ENCODE measurements at regions not wholly inside any gene's neighbourhood (a gene's known extent, or its start where the extent isn't known, plus 50 kb on each side); places are given as distances from the start of the nearest gene placed in this dataset.

DNA sequence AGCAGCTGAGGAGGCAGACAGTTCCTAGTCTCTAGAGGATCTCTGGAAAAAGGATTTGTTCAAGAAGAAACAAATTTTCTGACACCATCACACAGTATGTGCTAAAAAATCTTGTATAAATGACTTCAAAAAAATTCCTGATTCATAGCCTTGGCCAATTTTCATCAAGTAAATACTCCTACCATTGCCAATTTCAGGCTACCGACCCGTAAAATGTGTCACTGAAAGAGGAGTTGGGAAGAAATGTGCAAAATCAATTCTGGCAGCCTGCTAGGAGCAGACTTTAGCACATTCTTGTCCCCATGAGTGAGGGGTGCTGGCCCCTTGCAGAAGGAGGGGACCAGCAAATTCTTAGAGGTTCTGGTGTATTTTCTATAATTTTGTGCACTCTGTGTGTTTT, 109.4 kb downstream of the TMEM30B start:
- TF ChIP-seq, protein P1, sequence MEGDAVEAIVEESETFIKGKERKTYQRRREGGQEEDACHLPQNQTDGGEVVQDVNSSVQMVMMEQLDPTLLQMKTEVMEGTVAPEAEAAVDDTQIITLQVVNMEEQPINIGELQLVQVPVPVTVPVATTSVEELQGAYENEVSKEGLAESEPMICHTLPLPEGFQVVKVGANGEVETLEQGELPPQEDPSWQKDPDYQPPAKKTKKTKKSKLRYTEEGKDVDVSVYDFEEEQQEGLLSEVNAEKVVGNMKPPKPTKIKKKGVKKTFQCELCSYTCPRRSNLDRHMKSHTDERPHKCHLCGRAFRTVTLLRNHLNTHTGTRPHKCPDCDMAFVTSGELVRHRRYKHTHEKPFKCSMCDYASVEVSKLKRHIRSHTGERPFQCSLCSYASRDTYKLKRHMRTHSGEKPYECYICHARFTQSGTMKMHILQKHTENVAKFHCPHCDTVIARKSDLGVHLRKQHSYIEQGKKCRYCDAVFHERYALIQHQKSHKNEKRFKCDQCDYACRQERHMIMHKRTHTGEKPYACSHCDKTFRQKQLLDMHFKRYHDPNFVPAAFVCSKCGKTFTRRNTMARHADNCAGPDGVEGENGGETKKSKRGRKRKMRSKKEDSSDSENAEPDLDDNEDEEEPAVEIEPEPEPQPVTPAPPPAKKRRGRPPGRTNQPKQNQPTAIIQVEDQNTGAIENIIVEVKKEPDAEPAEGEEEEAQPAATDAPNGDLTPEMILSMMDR (conservative IDR thresholded peaks at IDR 0.05; ENCODE audit: low read depth, low read length) = no peak
- DNase-seq (ENCODE audit: low read depth) = no peak
- no peak overlapping the region for H3K4me3 ChIP-seq (ENCODE audit: low read length)

GRCh38 chr14:61168141-61168540, 113.0 kb downstream of the TMEM30B start:
- TF ChIP-seq, protein P1 (conservative IDR thresholded peaks at IDR 0.05; ENCODE audit: low read depth, low read length) = no peak
- DNase-seq (ENCODE audit: low read depth) = no peak
- no peak overlapping the region for H3K4me3 ChIP-seq (ENCODE audit: low read length)

DNA sequence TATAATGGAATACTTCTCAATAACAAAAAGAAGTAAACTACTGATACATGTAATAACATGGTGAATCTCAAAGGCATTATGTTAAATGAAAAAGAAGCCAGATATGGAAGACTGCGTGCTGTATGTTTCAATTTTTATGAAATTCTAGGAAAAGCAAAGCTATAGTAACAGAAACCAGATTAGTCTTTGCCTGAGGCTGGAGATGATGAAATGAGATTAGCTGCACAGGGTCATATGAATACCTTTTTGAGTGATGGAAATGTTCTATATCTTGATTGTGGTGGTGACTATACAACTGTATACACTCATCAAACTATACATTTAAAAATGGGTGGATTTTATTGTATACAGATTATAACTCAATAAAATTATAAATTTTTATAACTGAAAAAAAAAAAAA, 113.5 kb downstream of the TMEM30B start:
- TF ChIP-seq, protein P1 (conservative IDR thresholded peaks at IDR 0.05; ENCODE audit: low read depth, low read length) = no peak
- no peak for DNase-seq (ENCODE audit: low read depth)
- no peak overlapping the region for H3K4me3 ChIP-seq (ENCODE audit: low read length)

- DNase-seq (ENCODE audit: low read depth) = no peak
- TF ChIP-seq, protein P1 (conservative IDR thresholded peaks at IDR 0.05; ENCODE audit: low read depth, low read length) = no peak
- H3K4me3 ChIP-seq (ENCODE audit: low read length) = no peak overlapping the region
Observed at GRCh38 chr14:61160798-61161197, 120.3 kb downstream of the TMEM30B start.

DNA sequence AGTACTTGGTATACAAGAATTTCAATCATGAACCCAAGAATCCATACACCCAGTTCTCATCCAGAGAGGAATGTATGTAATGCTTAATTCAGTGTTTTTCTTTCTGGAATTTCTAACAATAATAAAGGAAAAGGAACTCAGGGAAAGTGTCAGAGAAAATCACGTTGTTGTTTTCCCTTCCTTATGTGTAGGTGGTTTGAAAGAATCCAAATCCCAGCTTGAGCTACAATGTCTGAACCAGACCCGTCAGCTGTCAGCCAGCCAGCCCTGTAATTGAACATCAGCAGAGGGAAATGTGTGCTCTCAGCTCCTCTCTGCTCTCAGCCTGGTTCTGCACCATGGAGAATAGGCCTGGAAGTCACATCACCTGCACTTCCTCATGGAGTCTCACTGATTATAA, 126.5 kb downstream of the TMEM30B start:
- TF ChIP-seq, protein P1 (conservative IDR thresholded peaks at IDR 0.05; ENCODE audit: low read depth, low read length) = no peak
- no peak overlapping the region for H3K4me3 ChIP-seq (ENCODE audit: low read length)
- DNase-seq (ENCODE audit: low read depth) = no peak

- no peak overlapping the region for H3K4me3 ChIP-seq (ENCODE audit: low read length)
- TF ChIP-seq, protein P1 (conservative IDR thresholded peaks at IDR 0.05; ENCODE audit: low read depth, low read length) = no peak
- no peak for DNase-seq (ENCODE audit: low read depth)
Observed at GRCh38 chr14:61153914-61154545, 127.1 kb downstream of the TMEM30B start.

DNA sequence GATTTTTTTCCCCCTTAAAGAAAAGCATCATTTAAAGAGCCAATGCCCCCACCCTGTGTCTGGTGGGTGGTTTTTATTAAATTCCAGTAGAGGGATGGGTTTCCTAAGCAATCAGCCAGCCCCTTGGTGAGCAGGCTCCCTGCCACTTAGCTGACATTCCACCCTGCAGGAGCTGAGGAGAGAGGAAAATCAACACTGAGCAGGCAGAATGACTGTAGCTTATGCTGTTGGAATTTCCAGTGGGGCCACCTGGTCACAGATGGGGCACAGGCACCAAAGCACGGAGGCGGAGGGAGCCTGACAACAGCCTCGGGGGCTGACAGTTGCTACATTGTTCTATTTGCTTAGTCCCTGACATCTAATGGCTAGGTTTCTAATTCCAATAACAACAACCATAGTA, 127.7 kb downstream of the TMEM30B start:
- TF ChIP-seq, protein P1 (conservative IDR thresholded peaks at IDR 0.05; ENCODE audit: low read depth, low read length) = no peak
- no peak for DNase-seq (ENCODE audit: low read depth)

More for the DNA sequence above, 127.7 kb downstream of the TMEM30B start:
- no peak overlapping the region for H3K4me3 ChIP-seq (ENCODE audit: low read length)
